HG02610 (cell line): ENCODE measurements at regions not wholly inside any gene's neighbourhood (a gene's known extent, or its start where the extent isn't known, plus 50 kb on each side); places are given as distances from the start of the nearest gene placed in this dataset.
"Not testable (repeated sequence)": the region's sequence is repeated elsewhere in the genome, so short reads cannot be mapped to it uniquely, and the experiment has no call there.

Experiments
- ATAC-seq: cut with Tn5 transposase; IDR thresholded peaks from one replicate; pipeline ENCODE4 v1.9.1; 2021; ENCODE audit warnings: mild to moderate bottlenecking, moderate library complexity; ENCODE audit not compliant: unreplicated experiment

GRCh38 chr2:190584980-190585661 is 50.6 kb upstream of the NEMP2 start:
- ATAC-seq: no peak

GRCh38 chr2:190587106-190587505 is 52.6 kb upstream of the NEMP2 start:
- no peak for ATAC-seq

GRCh38 chr2:190589008-190589407 is 54.5 kb upstream of the NEMP2 start:
- peak; percentile 73 for ATAC-seq

GRCh38 chr2:190591437-190591836 is 56.9 kb upstream of the NEMP2 start:
- ATAC-seq: no peak

GRCh38 chr2:190592831-190593230 is 56.1 kb upstream of the NAB1 start:
- no peak for ATAC-seq

GRCh38 chr2:190595879-190596278 is 53.0 kb upstream of the NAB1 start:
- not testable (repeated sequence) for ATAC-seq

- ATAC-seq: peak; percentile 44
Observed at GRCh38 chr2:190596993-190597392, 51.9 kb upstream of the NAB1 start.

GRCh38 chr2:190598621-190599020 is 50.3 kb upstream of the NAB1 start:
- no peak for ATAC-seq

- ATAC-seq: no peak
Observed at GRCh38 chr2:190599073-190599472, 49.8 kb upstream of the NAB1 start.
